HL-60 (cell line): ENCODE measurements at regions not wholly inside any gene's neighbourhood (a gene's known extent, or its start where the extent isn't known, plus 50 kb on each side); places are given as distances from the start of the nearest gene placed in this dataset.

Source experiments
- CTCF ChIP-seq: IDR thresholded peaks from one replicate; pipeline ENCODE4 v1.5.1; 2011; ENCODE audit warnings: low read length, control low read depth, inconsistent platforms; ENCODE audit not compliant: insufficient read depth
- GABPA ChIP-seq: IDR thresholded peaks from 2 replicates; pipeline ENCODE4 v1.6.1; 2012; ENCODE audit warnings: low read depth
- POLR2AphosphoS5 ChIP-seq: IDR thresholded peaks from 2 replicates; pipeline ENCODE4 v1.6.1; 2012; ENCODE audit warnings: low read depth
- REST ChIP-seq: IDR thresholded peaks from 2 replicates; pipeline ENCODE4 v1.6.1; 2012; ENCODE audit warnings: low read depth; ENCODE audit not compliant: insufficient replicate concordance

GRCh38 chr4:152244659-152245058 is 291.2 kb downstream of the FBXW7 start:
- TF ChIP-seq CTCF = no peak
- TF ChIP-seq POLR2AphosphoS5 = no peak
- TF ChIP-seq GABPA = no peak
- TF ChIP-seq REST = no peak
